Natural killer cell (primary cell): ENCODE measurements at regions not wholly inside any gene's neighbourhood (a gene's known extent, or its start where the extent isn't known, plus 50 kb on each side); places are given as distances from the start of the nearest gene placed in this dataset.
"Not testable (repeated sequence)": the region's sequence is repeated elsewhere in the genome, so short reads cannot be mapped to it uniquely, and the experiment has no call there.

Experiments used
- ATAC-seq, 3 donors: fragments of 150-1000 bp in 2 of 3; fragments of 200-7000 bp in 1 of 3; cut with Tn5 transposase; 1 replicate in 1 of 3; 2 replicates in 2 of 3; pipeline ENCODE4 v1.10.0; 2021; ENCODE audit warnings: mild to moderate bottlenecking in 2 of 3, moderate library complexity in 2 of 3
- DNase-seq, 2 donors: peaks; one replicate each; pipeline versions ENCODE4 v3.0.0 to v3.0.0-alpha.2; 2013 to 2021; ENCODE audit warnings: mixed read lengths in 1 of 2
- H3K27ac ChIP-seq: one replicate; pipeline ENCODE4 v1.5.1; 2013; ENCODE audit warnings: mild to moderate bottlenecking, low read length
- H3K27me3 ChIP-seq: one replicate; pipeline ENCODE4 v1.6.1; 2013; ENCODE audit warnings: low read length; ENCODE audit not compliant: control insufficient read depth, insufficient read depth
- H3K36me3 ChIP-seq: one replicate; pipeline ENCODE4 v1.6.1; 2013; ENCODE audit warnings: low read length; ENCODE audit not compliant: control insufficient read depth, insufficient read depth
- H3K4me1 ChIP-seq: one replicate; pipeline ENCODE4 v1.6.1; 2013; ENCODE audit warnings: low read length; ENCODE audit not compliant: control insufficient read depth, insufficient read depth
- H3K4me3 ChIP-seq: one replicate; pipeline ENCODE4 v1.5.1; 2013; ENCODE audit warnings: low read length
- H3K9me3 ChIP-seq: one replicate; pipeline ENCODE4 v1.6.1; 2013; ENCODE audit warnings: low read length; ENCODE audit not compliant: control insufficient read depth, insufficient read depth
- H3K27ac Mint-ChIP-seq, 2 donors: one replicate each; pipeline ENCODE4 v1.8.0; 2022; ENCODE audit warnings: mild to moderate bottlenecking in 2 of 2, mixed read lengths in 2 of 2, moderate library complexity in 1 of 2
- H3K27me3 Mint-ChIP-seq, 2 donors: one replicate each; pipeline ENCODE4 v1.8.0; 2022; ENCODE audit warnings: low read depth in 2 of 2, mixed read lengths in 2 of 2
- H3K36me3 Mint-ChIP-seq: one replicate; pipeline ENCODE4 v1.8.0; 2022; ENCODE audit warnings: mixed read lengths
- H3K4me1 Mint-ChIP-seq, 2 donors: one replicate each; pipeline ENCODE4 v1.8.0; 2022; ENCODE audit warnings: mixed read lengths in 2 of 2
- H3K4me3 Mint-ChIP-seq: one replicate; pipeline ENCODE4 v1.8.0; 2022; ENCODE audit warnings: mild to moderate bottlenecking, moderate library complexity, mixed read lengths
- H3K9me3 Mint-ChIP-seq, 2 donors: one replicate each; pipeline ENCODE4 v1.8.0; 2022; ENCODE audit warnings: mixed read lengths in 2 of 2
- WGBS: methylation state at CpG from one replicate; pipeline ENCODE4 v1.1.7; 2013; ENCODE audit warnings: missing lambda C conversion rate; ENCODE audit not compliant: insufficient coverage; 5-methylcytosine and 5-hydroxymethylcytosine counted together
- intact Hi-C: fragments of 100-400 bp; cut with micrococcal nuclease; formaldehyde crosslinking; loops from one replicate; pipeline ENCODE4 v1.14.2; 2022
- TF ChIP-seq, protein P1 (sequence below): fragments of 200-600 bp; IDR thresholded peaks from one replicate; pipeline ENCODE4 v1.8.0; 2022; ENCODE audit warnings: antibody characterized with exemption

DNA sequence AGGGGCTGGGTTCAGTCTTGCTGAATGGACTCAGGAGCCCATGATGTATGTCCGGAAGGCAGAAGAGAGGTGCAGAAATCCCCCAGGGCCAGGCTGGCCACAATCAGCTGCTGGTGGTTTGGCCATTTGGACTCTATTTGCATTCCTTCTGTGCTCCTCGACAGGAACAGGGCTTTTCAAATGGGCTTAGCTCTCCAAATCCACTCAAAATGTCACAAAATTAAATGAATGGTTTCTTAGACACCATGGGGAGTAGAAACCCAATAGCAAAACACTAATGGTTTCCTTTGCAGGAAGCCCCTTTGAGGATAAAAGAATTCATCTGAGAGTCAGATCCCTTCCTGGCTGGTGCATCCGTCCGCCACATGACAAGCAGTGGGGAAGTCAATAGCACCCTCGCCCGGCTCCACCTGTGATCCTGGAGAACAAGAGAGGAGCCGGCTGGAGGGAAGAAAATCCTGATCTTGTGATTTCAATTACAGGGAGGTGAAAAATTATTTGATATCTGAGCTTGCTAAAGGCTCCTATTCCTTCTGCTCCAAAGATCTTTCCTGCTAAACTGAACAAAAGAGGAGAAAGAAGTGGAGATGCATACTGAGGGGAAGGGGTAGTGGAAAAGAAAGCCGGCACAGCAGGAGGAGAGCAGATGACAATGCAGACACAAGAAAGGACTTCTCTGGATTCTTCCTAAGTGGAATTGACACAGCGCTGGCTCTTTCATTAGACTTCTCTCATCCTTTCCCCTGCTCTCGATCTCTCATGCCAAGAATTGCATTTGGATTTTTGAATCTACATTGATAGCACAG lies 190.7 kb downstream of the C7orf25 start:
- Mint-ChIP-seq H3K4me3 (no peak overlapping the region), H3K27ac (no peak overlapping the region), H3K9me3 (peaks cover 0 to 5% of the 10 kb centered on the region in 2 donors), H3K4me1 (no peaks in the 10 kb centered on the region), H3K36me3 (no peaks in the 10 kb centered on the region), H3K27me3 (peaks cover 0 to 4% of the 10 kb centered on the region in 2 donors)
- Histone ChIP-seq H3K9me3 (peaks cover 2% of the 10 kb centered on the region), H3K27me3 (no peaks in the 10 kb centered on the region), H3K4me3 (no peak overlapping the region), H3K4me1 (no peaks in the 10 kb centered on the region), H3K36me3 (no peaks in the 10 kb centered on the region), H3K27ac (no peak overlapping the region)
- DNase-seq, result no peak
- 84% methylated on average over 10 of the region's 10 CpGs for WGBS
- ATAC-seq, result no peak
- TF ChIP-seq, protein P1, sequence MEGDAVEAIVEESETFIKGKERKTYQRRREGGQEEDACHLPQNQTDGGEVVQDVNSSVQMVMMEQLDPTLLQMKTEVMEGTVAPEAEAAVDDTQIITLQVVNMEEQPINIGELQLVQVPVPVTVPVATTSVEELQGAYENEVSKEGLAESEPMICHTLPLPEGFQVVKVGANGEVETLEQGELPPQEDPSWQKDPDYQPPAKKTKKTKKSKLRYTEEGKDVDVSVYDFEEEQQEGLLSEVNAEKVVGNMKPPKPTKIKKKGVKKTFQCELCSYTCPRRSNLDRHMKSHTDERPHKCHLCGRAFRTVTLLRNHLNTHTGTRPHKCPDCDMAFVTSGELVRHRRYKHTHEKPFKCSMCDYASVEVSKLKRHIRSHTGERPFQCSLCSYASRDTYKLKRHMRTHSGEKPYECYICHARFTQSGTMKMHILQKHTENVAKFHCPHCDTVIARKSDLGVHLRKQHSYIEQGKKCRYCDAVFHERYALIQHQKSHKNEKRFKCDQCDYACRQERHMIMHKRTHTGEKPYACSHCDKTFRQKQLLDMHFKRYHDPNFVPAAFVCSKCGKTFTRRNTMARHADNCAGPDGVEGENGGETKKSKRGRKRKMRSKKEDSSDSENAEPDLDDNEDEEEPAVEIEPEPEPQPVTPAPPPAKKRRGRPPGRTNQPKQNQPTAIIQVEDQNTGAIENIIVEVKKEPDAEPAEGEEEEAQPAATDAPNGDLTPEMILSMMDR, result no peak
- intact Hi-C loops, result no loop called here

DNA sequence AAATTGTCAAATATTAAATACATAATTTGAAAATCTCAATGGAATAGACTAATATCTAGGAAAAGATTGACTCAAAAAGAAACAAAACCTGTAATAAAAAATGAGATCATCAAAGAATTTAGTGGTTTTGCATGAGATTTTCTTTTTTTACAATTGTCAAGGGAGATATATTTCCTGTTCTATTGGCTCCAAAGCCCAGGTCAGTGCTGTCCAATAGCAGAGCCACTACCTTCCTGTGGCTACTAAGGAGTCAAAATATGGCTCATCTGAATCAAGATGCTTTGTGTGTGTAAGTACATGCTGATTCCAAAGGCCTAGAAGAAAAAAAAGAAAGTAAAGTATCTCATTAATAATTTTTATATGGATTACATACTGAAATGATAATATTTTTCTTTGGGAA lies 191.9 kb downstream of the C7orf25 start:
- peaks cover 0 to 5% of the 10 kb centered on the region in 2 donors for H3K9me3 Mint-ChIP-seq
- H3K27ac ChIP-seq, result no peak overlapping the region
- no peak overlapping the region for H3K4me3 ChIP-seq
- no peak for ATAC-seq
- no peaks in the 10 kb centered on the region for H3K36me3 ChIP-seq
- no peak overlapping the region for H3K4me3 Mint-ChIP-seq
- no peaks in the 10 kb centered on the region for H3K4me1 Mint-ChIP-seq
- no peaks in the 10 kb centered on the region for H3K27me3 ChIP-seq
- intact Hi-C loops, result no loop called here
- no peak for DNase-seq
- H3K9me3 ChIP-seq, result peaks cover 2% of the 10 kb centered on the region
- H3K4me1 ChIP-seq, result no peaks in the 10 kb centered on the region
- H3K27ac Mint-ChIP-seq, result no peak overlapping the region
- H3K36me3 Mint-ChIP-seq, result no peaks in the 10 kb centered on the region
- H3K27me3 Mint-ChIP-seq, result peaks cover 0 to 4% of the 10 kb centered on the region in 2 donors
- TF ChIP-seq, protein P1, result no peak

DNA sequence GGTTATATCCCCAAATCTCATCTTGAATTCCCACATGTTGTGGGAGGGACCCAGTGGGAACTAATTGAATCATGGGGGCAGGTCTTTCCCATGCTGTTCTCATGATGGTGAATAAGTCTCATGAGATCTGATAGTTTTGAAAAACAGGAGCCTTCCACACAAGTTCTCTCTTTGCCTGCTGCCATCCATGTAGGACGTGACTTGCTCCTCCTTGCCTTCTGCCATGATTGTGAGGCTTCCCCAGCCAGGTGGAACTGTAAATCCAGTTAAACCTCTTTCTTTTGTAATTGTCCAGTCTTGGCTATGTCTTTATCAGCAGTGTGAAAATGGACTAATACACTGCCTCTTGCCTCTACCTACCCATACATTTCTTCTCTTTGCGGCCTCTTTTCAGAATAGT lies 193.4 kb downstream of the C7orf25 start:
- ATAC-seq, H3K27ac Mint-ChIP-seq, H3K4me1 Mint-ChIP-seq, H3K27me3 Mint-ChIP-seq, H3K27ac ChIP-seq, H3K36me3 ChIP-seq, H3K36me3 Mint-ChIP-seq, intact Hi-C loops, H3K4me3 ChIP-seq, H3K9me3 Mint-ChIP-seq, DNase-seq, H3K4me1 ChIP-seq, H3K27me3 ChIP-seq, H3K4me3 Mint-ChIP-seq, H3K9me3 ChIP-seq: not testable (repeated sequence)
- WGBS, result 96% methylated on average over 2 of the region's 2 CpGs

DNA sequence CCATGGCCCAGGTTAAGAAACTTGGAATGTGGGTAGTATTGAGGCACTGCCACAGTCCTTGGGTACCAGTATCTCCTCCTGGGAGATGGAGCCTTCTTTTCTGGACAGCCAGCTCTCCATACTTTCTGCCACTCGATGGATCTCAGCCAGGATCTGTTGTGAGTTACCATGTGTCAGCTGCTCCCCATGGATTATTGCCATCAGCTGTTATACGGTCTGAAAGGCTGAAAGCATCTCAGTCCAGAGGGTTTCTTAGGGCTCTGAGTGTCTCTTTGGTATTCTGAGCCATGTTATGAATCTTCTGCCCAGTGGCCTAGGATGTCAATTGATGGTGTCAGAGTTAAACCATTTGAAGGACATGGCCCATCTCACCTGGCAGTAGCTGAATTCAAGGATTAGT lies 197.5 kb downstream of the C7orf25 start:
- no peaks in the 10 kb centered on the region for H3K36me3 ChIP-seq
- TF ChIP-seq, protein P1, result no peak
- Mint-ChIP-seq H3K27me3 (peaks cover 0 to 4% of the 10 kb centered on the region in 2 donors), H3K9me3 (peaks cover 0 to 5% of the 10 kb centered on the region in 2 donors), H3K4me1 (no peaks in the 10 kb centered on the region), H3K36me3 (no peaks in the 10 kb centered on the region), H3K27ac (no peak overlapping the region), H3K4me3 (no peak overlapping the region)
- 76% methylated on average over 2 of the region's 2 CpGs for WGBS
- ATAC-seq, result no peak
- intact Hi-C loops, result no loop called here
- H3K27me3 ChIP-seq, result no peaks in the 10 kb centered on the region
- H3K4me3 ChIP-seq, result no peak overlapping the region
- H3K9me3 ChIP-seq, result peaks cover 2% of the 10 kb centered on the region
- H3K27ac ChIP-seq, result no peak overlapping the region
- no peak for DNase-seq
- H3K4me1 ChIP-seq, result no peaks in the 10 kb centered on the region
